GM21723 (cell line): ENCODE measurements at regions not wholly inside any gene's neighbourhood (a gene's known extent, or its start where the extent isn't known, plus 50 kb on each side); places are given as distances from the start of the nearest gene placed in this dataset.
"Not testable (repeated sequence)": the region's sequence is repeated elsewhere in the genome, so short reads cannot be mapped to it uniquely, and the experiment has no call there.

Experiments used
- ATAC-seq: cut with Tn5 transposase; IDR thresholded peaks from one replicate; pipeline ENCODE4 v1.9.1; 2021; ENCODE audit warnings: mild to moderate bottlenecking, moderate library complexity; ENCODE audit not compliant: unreplicated experiment

GRCh38 chr2:144984038-144984437 is 464.1 kb upstream of the ZEB2 start:
- no peak for ATAC-seq

GRCh38 chr2:144983107-144983506 is 463.2 kb upstream of the ZEB2 start:
- ATAC-seq, result no peak

GRCh38 chr2:144982481-144982880 is 462.6 kb upstream of the ZEB2 start:
- ATAC-seq, result no peak

GRCh38 chr2:144975881-144976280 is 456.0 kb upstream of the ZEB2 start:
- no peak for ATAC-seq

GRCh38 chr2:144972676-144973075 is 452.8 kb upstream of the ZEB2 start:
- ATAC-seq, result no peak

GRCh38 chr2:144971786-144972335 is 451.9 kb upstream of the ZEB2 start:
- ATAC-seq, result no peak

- ATAC-seq, result not testable (repeated sequence)
Measured at GRCh38 chr2:144970410-144970809, 450.5 kb upstream of the ZEB2 start.

GRCh38 chr2:144969564-144969963 is 449.6 kb upstream of the ZEB2 start:
- ATAC-seq, result not testable (repeated sequence)

- ATAC-seq, result no peak
Measured at GRCh38 chr2:144967961-144968360, 448.0 kb upstream of the ZEB2 start.

GRCh38 chr2:144965172-144965571 is 445.3 kb upstream of the ZEB2 start:
- ATAC-seq, result no peak

GRCh38 chr2:144963031-144963430 is 443.1 kb upstream of the ZEB2 start:
- no peak for ATAC-seq

GRCh38 chr2:144959416-144959815 is 439.5 kb upstream of the ZEB2 start:
- ATAC-seq, result no peak

- no peak for ATAC-seq
Measured at GRCh38 chr2:144950899-144951560, 431.1 kb upstream of the ZEB2 start.

GRCh38 chr2:144948205-144948855 is 428.4 kb upstream of the ZEB2 start:
- ATAC-seq, result no peak

GRCh38 chr2:144947709-144948037 is 427.8 kb upstream of the ZEB2 start:
- ATAC-seq, result no peak

- ATAC-seq, result no peak
Measured at GRCh38 chr2:144946263-144946662, 426.3 kb upstream of the ZEB2 start.

GRCh38 chr2:144944546-144945220 is 424.8 kb upstream of the ZEB2 start:
- ATAC-seq, result no peak

- no peak for ATAC-seq
Measured at GRCh38 chr2:144943986-144944385, 424.1 kb upstream of the ZEB2 start.

GRCh38 chr2:144943293-144943941 is 423.5 kb upstream of the ZEB2 start:
- no peak for ATAC-seq

GRCh38 chr2:144942516-144943256 is 422.8 kb upstream of the ZEB2 start:
- no peak for ATAC-seq
